ENCODE measurements at regions not wholly inside any gene's neighbourhood (a gene's known extent, or its start where the extent isn't known, plus 50 kb on each side); places are given as distances from the start of the nearest gene placed in this dataset.

- intact Hi-C loops (cut with DNase I): no loop called here
Observed at GRCh38 chr10:75304741-75305390, 69.1 kb upstream of the COMTD1 start.

GRCh38 chr10:75304313-75304712 lies 68.6 kb upstream of the COMTD1 start:
- DNase-seq (no peak), ATAC-seq (no peak)
- Histone ChIP-seq H3K27me3 (no peaks in the 10 kb centered on the region), H3K36me3 (no peaks in the 10 kb centered on the region), H3K27ac (no peak overlapping the region), H3K4me3 (no peak overlapping the region), H3K4me1 (no peaks in the 10 kb centered on the region), H3K9me3 (peaks cover 0 to 8% of the 10 kb centered on the region in 2 donors)
- intact Hi-C loops (cut with DNase I): no loop called here
- TF ChIP-seq CTCF (IDR thresholded peaks at IDR 0.05): no peak

More at GRCh38 chr10:75304741-75305390, 69.1 kb upstream of the COMTD1 start:
- TF ChIP-seq CTCF (IDR thresholded peaks at IDR 0.05): no peak
- H3K4me3 ChIP-seq: no peak overlapping the region
- peaks cover 0 to 8% of the 10 kb centered on the region in 2 donors for H3K9me3 ChIP-seq
- DNase-seq: no peak
- H3K36me3 ChIP-seq: no peaks in the 10 kb centered on the region
- H3K4me1 ChIP-seq: no peaks in the 10 kb centered on the region
- no peaks in the 10 kb centered on the region for H3K27me3 ChIP-seq
- ATAC-seq: no peak
- no peak overlapping the region for H3K27ac ChIP-seq

GRCh38 chr10:75303045-75303777 lies 67.5 kb upstream of the COMTD1 start:
- Histone ChIP-seq H3K4me3 (no peak overlapping the region), H3K36me3 (no peaks in the 10 kb centered on the region), H3K27me3 (no peaks in the 10 kb centered on the region), H3K9me3 (peaks cover 0 to 8% of the 10 kb centered on the region in 2 donors), H3K27ac (no peak overlapping the region), H3K4me1 (no peaks in the 10 kb centered on the region)
- ATAC-seq (no peak), DNase-seq (no peak)
- intact Hi-C loops (cut with DNase I): no loop called here
- TF ChIP-seq CTCF (IDR thresholded peaks at IDR 0.05): no peak

GRCh38 chr10:75302029-75302428 lies 66.3 kb upstream of the COMTD1 start:
- no peaks in the 10 kb centered on the region for H3K36me3 ChIP-seq
- no peaks in the 10 kb centered on the region for H3K27me3 ChIP-seq
- no peak for TF ChIP-seq CTCF (IDR thresholded peaks at IDR 0.05)
- no peak overlapping the region for H3K27ac ChIP-seq
- ATAC-seq (no peak), DNase-seq (no peak)
- intact Hi-C loops (cut with DNase I): no loop called here
- H3K4me1 ChIP-seq: no peaks in the 10 kb centered on the region
- H3K4me3 ChIP-seq: no peak overlapping the region
- peaks cover 0 to 8% of the 10 kb centered on the region in 2 donors for H3K9me3 ChIP-seq

- no peak for TF ChIP-seq CTCF (IDR thresholded peaks at IDR 0.05)
- peaks cover 0 to 28% of the 10 kb centered on the region in 2 donors for H3K4me1 ChIP-seq
- H3K4me3 ChIP-seq: no peak overlapping the region
- ATAC-seq (no peak), DNase-seq (no peak)
- no peaks in the 10 kb centered on the region for H3K36me3 ChIP-seq
- intact Hi-C loops (cut with DNase I): loop anchor here in 1 of 2 donors (5.0 kb wide), 1 partner anchor 100 kb away; no protein-coding TSS in a partner anchor
- H3K27me3 ChIP-seq: peaks cover 0 to 40% of the 10 kb centered on the region in 2 donors
- H3K9me3 ChIP-seq: peaks cover 0 to 6% of the 10 kb centered on the region in 2 donors
- peak overlapping the region in 1 of 2 donors; percentile 86 for H3K27ac ChIP-seq
Observed at GRCh38 chr10:75297021-75297599, 61.4 kb upstream of the COMTD1 start.
